K562 (cell line): ENCODE measurements at regions not wholly inside any gene's neighbourhood (a gene's known extent, or its start where the extent isn't known, plus 50 kb on each side); places are given as distances from the start of the nearest gene placed in this dataset.

Experiments
- ATAC-seq: fragments of 200-7000 bp; cut with Tn5 transposase; 3 replicates; pipeline ENCODE4 v1.9.1; 2020; ENCODE audit warnings: moderate library complexity
- BruUV-seq: library from RNA; stranded (reverse); fragments of 400-500 nt; replicated peaks from 2 replicates; lab custom pipeline; 2021; lab: Mats Ljungman, UMichigan
- CTCF ChIA-PET: fragments of 300-600 bp; formaldehyde crosslinking; extraction: SDS; loops from one replicate; lab custom pipeline; 2021; ENCODE audit warnings: low intra/inter-chr PET ratio; lab: Yijun Ruan, JAX
- POLR2A ChIA-PET: fragments of 300-600, 350-650 bp; sonication (Branson Sonifier 250); formaldehyde crosslinking; extraction: SDS; loops from one replicate; lab custom pipeline; 2021; ENCODE audit warnings: antibody characterized with exemption, inconsistent platforms; lab: Yijun Ruan, JAX
- DNase-seq, 4 experiments: peaks; one replicate each; pipeline versions ENCODE4 v3.0.0 to v3.0.0-alpha.2; 2011 to 2018; ENCODE audit warnings: low spot score in 3 of 4, mixed read lengths in 3 of 4; ENCODE audit errors: extremely low read depth in 1 of 4
- FAIRE-seq: peaks from 2 replicates; lab custom pipeline; 2011; peaks lifted over from hg19 to GRCh38; lab: Jason Lieb, UNC
- H2AFZ ChIP-seq: 2 replicates; pipeline ENCODE4 v1.6.0; 2011; ENCODE audit warnings: low read depth, low read length, control low read depth, inconsistent platforms
- H3K27ac ChIP-seq: fragments of 200-600 bp; 3 replicates; pipeline ENCODE4 v1.8.0; 2011; ENCODE audit warnings: low read depth, mild to moderate bottlenecking, control low read depth, inconsistent platforms, low read length, moderate library complexity, mixed read lengths; ENCODE audit errors: extremely low read depth
- H3K27me3 ChIP-seq, 2 experiments: fragments of 300-600 bp in 1 of 2; 2 replicates in 1 of 2; 3 replicates in 1 of 2; pipeline versions ENCODE4 v1.6.0 to v1.8.0; 2011; ENCODE audit warnings: inconsistent platforms in 2 of 2, low read length in 2 of 2, mild to moderate bottlenecking in 1 of 2, mixed read lengths in 1 of 2, moderate library complexity in 1 of 2; ENCODE audit not compliant: control insufficient read depth in 2 of 2, insufficient read depth in 2 of 2
- H3K36me3 ChIP-seq: fragments of 300-600 bp; 3 replicates; pipeline ENCODE4 v1.8.0; 2011; ENCODE audit warnings: mild to moderate bottlenecking, low read length, inconsistent platforms; ENCODE audit not compliant: control insufficient read depth, insufficient read depth
- H3K4me1 ChIP-seq, 2 experiments: fragments of 200-600 bp in 1 of 2; replicated peaks in 1 of 2; 2 replicates in 1 of 2; 3 replicates in 1 of 2; pipeline versions ENCODE4 v1.5.1 to v1.8.0; 2011; ENCODE audit warnings: inconsistent platforms in 2 of 2, low read length in 2 of 2, mild to moderate bottlenecking in 1 of 2, mixed read lengths in 1 of 2, moderate library complexity in 1 of 2; ENCODE audit not compliant: control insufficient read depth in 2 of 2, insufficient read depth in 2 of 2
- H3K4me2 ChIP-seq: 2 replicates; pipeline ENCODE4 v1.6.1; 2011; ENCODE audit warnings: low read length, control low read depth, inconsistent platforms, mixed read lengths; ENCODE audit not compliant: insufficient read depth
- H3K4me3 ChIP-seq: fragments of 200-600 bp; sonication (generic), shearing (Covaris generic); 2 replicates; pipeline ENCODE4 v1.5.1; 2016; ENCODE audit warnings: control low read depth, inconsistent platforms
- H3K79me2 ChIP-seq: fragments of 200-600 bp; 3 replicates; pipeline ENCODE4 v1.8.0; 2011; ENCODE audit warnings: low read length, inconsistent platforms; ENCODE audit not compliant: control insufficient read depth, insufficient read depth
- H3K9ac ChIP-seq, 2 experiments: 2 replicates each; pipeline versions ENCODE4 v1.6.0 to v1.6.1; 2011; ENCODE audit warnings: low read depth in 2 of 2, low read length in 2 of 2, control low read depth in 1 of 2, inconsistent platforms in 1 of 2, mild to moderate bottlenecking in 1 of 2, mixed read lengths in 1 of 2; ENCODE audit not compliant: insufficient read depth in 1 of 2
- H3K9me1 ChIP-seq: one replicate; pipeline ENCODE4 v1.6.0; 2011; ENCODE audit warnings: inconsistent platforms, mild to moderate bottlenecking, low read length, moderate library complexity; ENCODE audit not compliant: control insufficient read depth, insufficient read depth
- H3K9me3 ChIP-seq: replicated peaks from 2 replicates; pipeline ENCODE4 v1.5.1; 2011; ENCODE audit warnings: low read depth, low read length, inconsistent platforms; ENCODE audit not compliant: control insufficient read depth, insufficient read depth
- H4K20me1 ChIP-seq: replicated peaks from 2 replicates; pipeline ENCODE4 v1.6.1; 2011; ENCODE audit warnings: low read length, inconsistent platforms, mixed read lengths; ENCODE audit not compliant: control insufficient read depth, insufficient read depth
- CUX1 ChIP-seq: fragments of 200-800 bp; sonication (Bioruptor generic); IDR thresholded peaks from 2 replicates; pipeline ENCODE4 v1.6.1; 2016; ENCODE audit warnings: missing genetic modification characterization, missing compliant biosample characterization
- DACH1 ChIP-seq: fragments of 450-650 bp; IDR thresholded peaks from 2 replicates; pipeline ENCODE4 v1.6.1; 2018; ENCODE audit not compliant: partially characterized antibody
- ETV6 ChIP-seq, 3 experiments: fragments of 150-350 bp in 1 of 3; sonication (generic) in 1 of 3; formaldehyde crosslinking in 1 of 3; IDR thresholded peaks; 2 replicates each; pipeline versions ENCODE4 v1.6.1 to v1.8.0; 2014 to 2022; ENCODE audit warnings: borderline replicate concordance in 2 of 3, low read depth in 2 of 3, antibody characterized with exemption in 1 of 3, low read length in 1 of 3, mild to moderate bottlenecking in 1 of 3, missing genetic modification reagents in 1 of 3
- FUS ChIP-seq: fragments of 200-400 bp; formaldehyde crosslinking; optimal IDR thresholded peaks from 2 replicates; pipeline ENCODE3; 2017; ENCODE audit warnings: low read depth, low read length
- ZNF75A ChIP-seq: fragments of 450-650 bp; formaldehyde crosslinking; IDR thresholded peaks from 2 replicates; pipeline ENCODE4 v1.4.0; 2020; ENCODE audit warnings: mild to moderate bottlenecking
- WGBS: fragments of 100-300 bp; shearing (Covaris generic); methylation state at CpG from one replicate; pipeline ENCODE4 v1.1.6; 2016; ENCODE audit warnings: low coverage, mixed read lengths; ENCODE audit not compliant: insufficient coverage; ENCODE audit errors: missing lambda C conversion rate; 5-methylcytosine and 5-hydroxymethylcytosine counted together
- in situ Hi-C: fragments of 300-500 bp; cut with MboI; formaldehyde crosslinking; loops from 4 replicates; pipeline ENCODE4 v1.15.0; 2018; ENCODE audit warnings: inconsistent platforms, mixed read lengths
- intact Hi-C: fragments of 100-400 bp; cut with micrococcal nuclease; formaldehyde crosslinking; loops from 2 replicates; pipeline ENCODE4 v1.14.2; 2022

GRCh38 chr9:38308136-38308535, 84.4 kb upstream of the ALDH1B1 start:
- POLR2A ChIA-PET: no interaction called here
- WGBS: 3% methylated on average over 4 of the region's 4 CpGs

More at GRCh38 chr9:38308136-38308535, 84.4 kb upstream of the ALDH1B1 start:
- no peaks in the 10 kb centered on the region; a peak in 1 of 5 replicates for H3K4me1 ChIP-seq
- peaks cover 6 to 31% of the 10 kb centered on the region in 2 experiments; a peak in 4 of 5 replicates for H3K27me3 ChIP-seq
- DNase-seq: no peak
- H4K20me1 ChIP-seq: 0 out of 2 replicates have a peak, but pooled peaks cover 3% of the 10 kb centered on the region
- H3K4me2 ChIP-seq: no peak overlapping the region
- CTCF ChIA-PET: no interaction called here
- FAIRE-seq: no peak
- no peaks in the 10 kb centered on the region for H3K79me2 ChIP-seq
- no TSS peak for BruUV-seq
- H2AFZ ChIP-seq: no peak overlapping the region
- ATAC-seq: no peak
- no peaks in the 10 kb centered on the region for H3K9me1 ChIP-seq
- in situ Hi-C loops: no loop called here
- intact Hi-C loops: no loop called here
- H3K9me3 ChIP-seq: no peaks in the 10 kb centered on the region
- H3K27ac ChIP-seq: no peak overlapping the region
- H3K36me3 ChIP-seq: no peaks in the 10 kb centered on the region
- H3K9ac ChIP-seq: no peak overlapping the region
- no peak overlapping the region for H3K4me3 ChIP-seq
- TF ChIP-seq ZNF75A (CRISPR knock-in tag): no peak
- TF ChIP-seq CUX1 (CRISPR knock-in tag): peak; percentile 88
- TF ChIP-seq FUS: no peak
- TF ChIP-seq DACH1: peak; percentile 92
- TF ChIP-seq ETV6 (IDR thresholded peaks at IDR 0.05; ENCODE audit: borderline replicate concordance in 1 of 2, low read depth in 2 of 2, low read length in 1 of 2): no peak
- TF ChIP-seq ETV6 (CRISPR knock-in tag; IDR thresholded peaks at IDR 0.05; ENCODE audit: borderline replicate concordance): no peak
